HG03060 (cell line): ENCODE measurements at regions not wholly inside any gene's neighbourhood (a gene's known extent, or its start where the extent isn't known, plus 50 kb on each side); places are given as distances from the start of the nearest gene placed in this dataset.
"Not testable (repeated sequence)": the region's sequence is repeated elsewhere in the genome, so short reads cannot be mapped to it uniquely, and the experiment has no call there.

ENCODE experiments used
- ATAC-seq: cut with Tn5 transposase; IDR thresholded peaks from one replicate; pipeline ENCODE4 v1.9.1; 2021; ENCODE audit warnings: low read depth, moderate number of reproducible peaks; ENCODE audit not compliant: unreplicated experiment

DNA sequence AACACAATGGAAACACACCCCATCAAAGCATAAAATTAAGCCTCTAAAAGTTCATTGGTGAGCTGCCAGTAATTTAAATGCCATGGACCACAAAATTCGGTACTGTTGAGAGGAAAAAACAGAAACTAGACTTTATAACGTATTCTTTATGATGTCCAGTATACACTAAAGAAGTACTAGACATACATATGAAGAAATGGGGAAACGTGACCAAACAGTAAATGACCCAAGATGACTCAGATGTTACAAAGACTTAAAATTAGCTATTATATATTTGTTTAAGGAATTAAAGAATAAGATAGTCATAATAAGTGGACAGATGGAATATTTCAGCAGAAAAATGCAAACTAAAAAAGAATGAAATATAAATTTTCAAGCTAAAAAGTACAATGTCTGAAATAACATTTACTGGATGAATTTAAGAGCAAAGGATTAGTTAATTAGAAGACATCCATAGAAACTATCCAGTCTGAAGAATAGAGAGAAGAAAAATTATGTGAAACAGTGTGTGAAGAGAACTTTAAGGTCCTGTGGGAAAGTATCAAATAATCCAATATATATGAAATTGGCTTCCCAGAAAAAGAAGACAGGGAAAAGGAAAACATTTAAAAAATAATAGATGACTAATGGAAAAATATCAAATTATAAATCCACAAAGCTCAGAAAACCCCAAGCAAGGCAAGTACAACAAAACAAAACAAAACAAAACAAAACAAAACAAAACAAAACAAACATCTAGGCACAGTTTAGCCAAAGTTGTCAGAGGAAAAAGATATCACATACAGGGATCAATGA, 69.4 kb downstream of the SAMD9 start:
- ATAC-seq, result no peak

DNA sequence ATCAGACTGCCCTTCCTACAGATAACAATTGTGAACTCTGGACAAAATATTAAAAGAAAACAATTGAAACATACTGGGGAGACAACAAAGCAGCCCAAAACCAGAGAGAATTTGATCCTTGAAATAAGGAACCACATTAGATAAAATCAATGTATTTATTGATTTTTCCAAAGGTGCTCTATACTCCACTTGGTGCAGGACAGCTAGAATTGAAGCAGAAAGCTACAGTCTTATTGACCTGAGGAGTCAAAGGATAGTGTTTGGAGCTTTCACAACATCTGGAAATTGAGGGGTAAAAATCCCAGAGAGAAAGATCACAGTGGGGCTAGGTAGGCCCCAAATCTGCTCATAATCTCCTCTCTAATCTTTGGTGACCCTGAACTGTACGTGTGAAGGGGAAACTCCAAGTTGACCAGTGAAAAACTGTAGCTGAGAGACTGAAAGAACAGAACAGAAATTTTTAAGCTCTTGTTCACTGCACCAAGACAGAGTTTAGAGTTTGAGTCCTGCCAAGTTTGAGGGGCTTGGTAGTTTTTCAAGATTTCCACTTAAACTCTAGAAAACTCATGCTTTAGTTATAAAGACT, 70.2 kb downstream of the SAMD9 start:
- no peak for ATAC-seq

- ATAC-seq, result no peak
These were observed 71.1 kb downstream of the SAMD9 start for GRCh38 chr7:93046641-93047040.

GRCh38 chr7:93044147-93044810, 73.5 kb downstream of the SAMD9 start:
- no peak for ATAC-seq

GRCh38 chr7:93043385-93043985, 74.3 kb downstream of the SAMD9 start:
- no peak for ATAC-seq

DNA sequence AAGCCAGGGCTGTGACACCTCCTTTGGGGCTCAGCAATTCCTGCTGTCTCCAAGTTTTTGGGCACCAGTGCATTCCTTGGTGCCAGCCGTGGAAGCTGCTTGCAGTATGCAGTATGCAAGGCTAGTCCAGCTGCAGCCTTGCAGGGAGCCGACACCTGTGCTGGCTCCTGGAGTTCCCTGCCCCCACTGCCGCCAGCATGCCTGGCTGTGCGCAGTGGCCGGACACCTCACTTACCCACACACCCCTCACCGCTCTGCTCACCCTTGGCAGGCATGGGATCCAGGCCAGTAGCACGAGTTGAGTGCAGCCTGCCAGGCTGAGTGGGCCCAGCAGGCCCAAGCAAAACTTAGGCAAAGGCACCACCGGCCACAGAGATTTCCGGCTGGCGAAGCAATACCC, 77.4 kb downstream of the SAMD9 start:
- no peak for ATAC-seq

- ATAC-seq, result no peak
These were observed 78.0 kb downstream of the SAMD9 start for GRCh38 chr7:93039786-93040185.

DNA sequence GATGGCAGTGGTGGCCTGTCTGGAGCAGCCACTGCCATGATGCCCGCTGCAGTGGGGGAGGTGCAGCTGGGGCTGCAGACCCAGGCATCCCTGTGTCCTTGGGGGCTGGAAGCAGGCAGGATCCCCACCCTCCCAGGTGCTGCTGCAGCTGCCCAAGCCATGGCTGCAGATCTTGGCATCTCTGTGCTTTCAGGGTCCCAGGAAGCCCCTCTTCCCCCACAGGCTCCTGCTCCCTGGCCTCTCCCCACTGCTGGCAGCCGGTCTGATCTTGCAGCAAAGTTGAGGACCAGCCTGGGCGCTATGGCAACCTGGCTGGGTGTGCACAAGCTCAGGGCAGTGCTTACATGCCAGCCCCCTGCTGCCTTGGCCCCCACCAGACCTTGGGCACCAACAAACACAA, 78.5 kb downstream of the SAMD9 start:
- no peak for ATAC-seq

DNA sequence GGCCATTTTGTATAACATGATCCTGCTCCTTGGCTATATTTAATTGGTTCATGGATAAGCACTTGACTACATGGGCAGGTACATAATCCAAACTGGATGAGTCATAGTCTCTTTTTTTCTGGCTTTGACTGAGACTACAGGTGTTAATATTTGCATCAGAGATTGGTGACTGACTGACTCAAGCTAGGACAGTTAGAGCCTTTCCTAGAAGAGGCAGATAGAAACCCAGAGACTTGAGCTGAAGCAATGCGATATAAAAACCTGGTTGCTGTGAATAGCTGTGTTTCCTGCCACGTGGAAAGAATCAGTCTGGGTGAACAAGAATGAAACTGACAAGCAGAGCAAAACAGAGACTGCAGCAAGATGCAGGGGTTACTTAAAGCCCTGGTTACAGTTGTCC, 81.0 kb downstream of the SAMD9 start:
- peak; percentile 86 for ATAC-seq

GRCh38 chr7:93036149-93036640, 81.6 kb downstream of the SAMD9 start:
- ATAC-seq, result no peak

DNA sequence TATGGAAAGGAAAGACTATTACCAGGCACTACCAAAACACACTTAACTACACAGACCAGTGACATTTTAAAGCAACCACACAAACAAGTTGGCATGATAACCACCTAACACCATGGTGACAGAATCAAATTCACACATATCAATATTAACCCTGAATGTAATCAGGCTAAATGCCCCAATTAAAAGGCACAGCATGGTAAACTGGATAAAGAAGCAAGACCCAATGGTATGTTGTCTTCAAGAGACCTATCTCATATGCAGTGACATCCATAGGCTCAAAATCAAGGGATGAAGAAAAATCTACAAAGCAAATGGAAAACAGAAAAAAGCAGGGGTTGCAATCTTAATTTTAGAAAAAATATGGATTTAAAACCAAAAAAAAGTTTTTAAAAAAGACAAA, 86.0 kb downstream of the SAMD9 start:
- no peak for ATAC-seq

- ATAC-seq, result no peak
These were observed 87.1 kb downstream of the SAMD9 start for GRCh38 chr7:93030605-93031225.

- ATAC-seq, result no peak
These were observed 88.7 kb downstream of the SAMD9 start for GRCh38 chr7:93029056-93029455.

GRCh38 chr7:93028610-93029009, 89.2 kb downstream of the SAMD9 start:
- ATAC-seq, result no peak

DNA sequence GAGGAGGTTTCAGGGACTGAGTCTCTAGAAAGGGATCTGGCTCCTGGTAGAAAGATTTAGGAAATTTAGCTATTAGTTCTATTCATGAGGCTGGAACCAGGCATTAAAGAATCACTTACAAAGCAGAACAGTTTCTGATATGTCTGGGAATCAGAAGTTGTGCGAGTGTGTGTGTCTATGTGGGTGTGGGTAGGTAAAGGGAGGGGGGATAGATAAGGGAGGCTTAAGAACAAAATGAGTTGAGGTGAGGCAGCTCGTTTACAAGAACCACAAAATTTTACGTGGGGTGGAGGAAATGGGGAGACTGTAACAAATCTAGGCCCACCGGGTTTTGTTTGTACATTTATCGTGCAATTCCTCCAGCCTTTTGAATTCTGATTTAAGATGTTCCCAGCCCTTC, 90.7 kb downstream of the SAMD9 start:
- no peak for ATAC-seq

DNA sequence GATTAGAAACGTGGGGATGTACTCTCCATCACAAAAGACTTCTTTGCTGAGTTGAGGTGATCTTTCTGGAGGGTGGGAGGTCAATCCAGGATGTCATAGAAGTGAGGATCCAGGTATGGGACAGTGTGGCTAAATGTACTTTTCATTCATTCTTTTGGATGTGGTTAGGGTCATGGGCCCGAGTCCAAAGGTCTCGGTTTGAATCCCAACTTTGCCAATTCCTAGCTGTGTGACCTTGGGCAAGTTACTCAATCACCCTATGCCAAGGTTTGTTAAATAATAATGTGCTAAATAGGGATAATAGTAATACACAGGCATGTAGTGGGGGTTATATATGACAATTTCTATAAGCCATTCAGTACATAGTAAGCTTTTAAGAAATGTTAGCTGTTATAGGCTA, 91.4 kb downstream of the SAMD9 start:
- no peak for ATAC-seq

DNA sequence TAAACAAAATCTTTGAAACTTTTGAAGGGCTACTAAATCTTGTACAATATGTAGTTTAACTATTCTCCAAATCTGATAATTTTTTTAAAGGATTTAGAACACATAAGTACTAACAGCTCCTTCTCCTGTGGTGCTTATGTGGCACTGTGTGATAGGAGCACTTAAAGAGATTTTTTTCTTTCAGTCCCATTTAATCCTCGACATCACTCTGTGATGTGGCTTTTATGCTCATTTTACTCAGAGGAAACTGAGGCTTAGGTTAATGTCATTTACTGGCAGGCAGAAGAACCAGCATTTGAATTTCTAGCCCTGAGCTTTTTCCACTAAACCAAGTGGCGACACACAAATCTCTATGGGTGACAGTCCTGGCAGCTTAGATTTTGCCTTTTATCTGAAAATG, 92.4 kb downstream of the SAMD9 start:
- no peak for ATAC-seq

DNA sequence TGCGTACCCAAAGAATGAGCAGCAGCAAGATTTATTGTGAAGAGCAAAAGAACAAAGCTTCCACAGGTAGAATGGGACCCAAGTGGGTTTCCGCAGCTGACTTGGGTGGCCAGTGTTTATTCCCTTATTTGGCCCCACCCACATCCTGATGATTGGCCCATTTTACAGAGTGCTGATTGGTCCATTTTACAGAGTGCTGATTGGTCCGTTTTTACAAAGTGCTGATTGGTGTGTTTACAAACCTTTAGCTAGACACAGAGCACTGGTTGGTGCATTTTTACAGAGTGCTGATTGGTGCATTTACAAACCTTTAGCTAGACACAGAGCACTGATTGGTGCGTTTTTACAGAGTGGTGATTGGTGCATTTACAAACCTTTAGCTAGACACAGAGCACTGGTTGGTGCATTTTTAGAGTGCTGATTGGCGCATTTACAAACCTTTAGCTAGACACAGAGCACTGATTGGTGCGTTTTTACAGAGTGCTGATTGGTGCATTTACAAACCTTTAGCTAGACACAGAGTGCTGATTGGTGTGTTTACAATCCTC, 94.8 kb downstream of the SAMD9 start:
- ATAC-seq, result not testable (repeated sequence)

- no peak for ATAC-seq
These were observed 96.0 kb downstream of the SAMD9 start for GRCh38 chr7:93021748-93022147.

- no peak for ATAC-seq
These were observed 99.1 kb downstream of the SAMD9 start for GRCh38 chr7:93018716-93019115.
